Activated naive CD4-positive, alpha-beta T cell (primary cell): ENCODE measurements at regions not wholly inside any gene's neighbourhood (a gene's known extent, or its start where the extent isn't known, plus 50 kb on each side); places are given as distances from the start of the nearest gene placed in this dataset.
"Not testable (repeated sequence)": the region's sequence is repeated elsewhere in the genome, so short reads cannot be mapped to it uniquely, and the experiment has no call there.

Experiments used
- DNase-seq, 4 experiments: peaks; one replicate each; lab custom pipeline; 2025; lab: John Stamatoyannopoulos, UW

GRCh38 chr6:27136978-27137814 is 110.3 kb upstream of the PRSS16 start:
- DNase-seq, result no peak

GRCh38 chr6:27138406-27138805 is 109.1 kb upstream of the PRSS16 start:
- DNase-seq, result no peak

- DNase-seq, result peak in 3 of 4 experiments; percentile 9 to 41 (median 34)
These were observed 108.4 kb upstream of the PRSS16 start for GRCh38 chr6:27138837-27139755.

GRCh38 chr6:27139756-27140579 is 107.5 kb upstream of the PRSS16 start:
- no peak for DNase-seq

- DNase-seq, result no peak
These were observed 106.4 kb upstream of the PRSS16 start for GRCh38 chr6:27140999-27141528.

GRCh38 chr6:27141529-27142015 is 105.9 kb upstream of the PRSS16 start:
- DNase-seq, result no peak

GRCh38 chr6:27143020-27143388 is 104.5 kb upstream of the PRSS16 start:
- DNase-seq, result not testable (repeated sequence)

GRCh38 chr6:27143474-27144026 is 104.0 kb upstream of the PRSS16 start:
- DNase-seq, result no peak

GRCh38 chr6:27144740-27145079 is 102.8 kb upstream of the PRSS16 start:
- DNase-seq, result no peak

- DNase-seq, result peak in 2 of 4 experiments; percentile 19 to 35
These were observed 101.6 kb upstream of the PRSS16 start for GRCh38 chr6:27145731-27146455.

- not testable (repeated sequence) for DNase-seq
These were observed 101.1 kb upstream of the PRSS16 start for GRCh38 chr6:27146456-27146705.

GRCh38 chr6:27146706-27147505 is 100.6 kb upstream of the PRSS16 start:
- DNase-seq, result peak; percentile 51 to 58 (median 56)

- no peak for DNase-seq
These were observed 99.1 kb upstream of the PRSS16 start for GRCh38 chr6:27148404-27148795.

GRCh38 chr6:27149150-27149549 is 98.4 kb upstream of the PRSS16 start:
- no peak for DNase-seq

GRCh38 chr6:27154696-27155095 is 92.8 kb upstream of the PRSS16 start:
- DNase-seq, result no peak

- no peak for DNase-seq
These were observed 90.5 kb upstream of the PRSS16 start for GRCh38 chr6:27156874-27157458.

GRCh38 chr6:27157459-27158315 is 89.8 kb upstream of the PRSS16 start:
- DNase-seq, result peak; percentile 51 to 74 (median 62)

GRCh38 chr6:27158316-27158643 is 89.2 kb upstream of the PRSS16 start:
- no peak for DNase-seq

- DNase-seq, result no peak
These were observed 87.8 kb upstream of the PRSS16 start for GRCh38 chr6:27159725-27160124.
